ENCODE measurements at regions not wholly inside any gene's neighbourhood (a gene's known extent, or its start where the extent isn't known, plus 50 kb on each side); places are given as distances from the start of the nearest gene placed in this dataset.

DNA sequence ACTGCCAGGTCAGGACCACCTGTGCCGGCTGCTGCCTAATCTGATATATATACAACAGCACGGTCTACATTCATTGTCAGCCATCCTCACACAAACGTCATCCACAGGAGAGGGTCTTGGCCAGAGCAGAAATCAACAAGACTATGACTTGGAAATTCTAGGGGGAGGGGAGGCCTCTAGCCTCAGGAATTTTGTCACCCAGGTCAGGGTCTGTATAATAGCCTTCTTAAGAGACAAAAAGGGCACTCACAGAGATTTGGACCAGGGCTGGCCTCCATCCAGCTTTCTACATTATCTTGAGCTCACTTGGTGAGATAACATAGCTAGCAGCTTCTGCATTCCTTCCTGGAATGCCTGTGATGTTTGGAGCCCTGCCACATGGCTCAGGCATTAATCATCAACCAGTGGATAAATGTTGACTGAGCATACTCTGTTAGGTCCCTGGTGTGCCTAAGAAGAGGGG is 50.4 kb upstream of the CTIF start:
- H3K4me1 ChIP-seq (ENCODE audit: control insufficient read depth in 1 of 2, low read depth in 2 of 2), result peaks cover 23 to 49% of the 10 kb centered on the region in 2 donors
- no peaks in the 10 kb centered on the region for H3K9me3 ChIP-seq
- H3K36me3 ChIP-seq, result no peaks in the 10 kb centered on the region
- ATAC-seq (ENCODE audit: insufficient number of reproducible peaks, low FRiP score, low read depth) (peak; percentile 72), DNase-seq (ENCODE audit: low spot score) (peak; percentile 71)
- H3K27ac ChIP-seq, result peak overlapping the region in 1 of 2 donors; percentile 43
- TF ChIP-seq, protein P1, sequence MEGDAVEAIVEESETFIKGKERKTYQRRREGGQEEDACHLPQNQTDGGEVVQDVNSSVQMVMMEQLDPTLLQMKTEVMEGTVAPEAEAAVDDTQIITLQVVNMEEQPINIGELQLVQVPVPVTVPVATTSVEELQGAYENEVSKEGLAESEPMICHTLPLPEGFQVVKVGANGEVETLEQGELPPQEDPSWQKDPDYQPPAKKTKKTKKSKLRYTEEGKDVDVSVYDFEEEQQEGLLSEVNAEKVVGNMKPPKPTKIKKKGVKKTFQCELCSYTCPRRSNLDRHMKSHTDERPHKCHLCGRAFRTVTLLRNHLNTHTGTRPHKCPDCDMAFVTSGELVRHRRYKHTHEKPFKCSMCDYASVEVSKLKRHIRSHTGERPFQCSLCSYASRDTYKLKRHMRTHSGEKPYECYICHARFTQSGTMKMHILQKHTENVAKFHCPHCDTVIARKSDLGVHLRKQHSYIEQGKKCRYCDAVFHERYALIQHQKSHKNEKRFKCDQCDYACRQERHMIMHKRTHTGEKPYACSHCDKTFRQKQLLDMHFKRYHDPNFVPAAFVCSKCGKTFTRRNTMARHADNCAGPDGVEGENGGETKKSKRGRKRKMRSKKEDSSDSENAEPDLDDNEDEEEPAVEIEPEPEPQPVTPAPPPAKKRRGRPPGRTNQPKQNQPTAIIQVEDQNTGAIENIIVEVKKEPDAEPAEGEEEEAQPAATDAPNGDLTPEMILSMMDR (IDR thresholded peaks at IDR 0.05), result no peak
- H3K4me3 ChIP-seq, result no peak overlapping the region
- H3K27me3 ChIP-seq (replicated peaks; ENCODE audit: insufficient read depth), result no peaks in the 10 kb centered on the region

DNA sequence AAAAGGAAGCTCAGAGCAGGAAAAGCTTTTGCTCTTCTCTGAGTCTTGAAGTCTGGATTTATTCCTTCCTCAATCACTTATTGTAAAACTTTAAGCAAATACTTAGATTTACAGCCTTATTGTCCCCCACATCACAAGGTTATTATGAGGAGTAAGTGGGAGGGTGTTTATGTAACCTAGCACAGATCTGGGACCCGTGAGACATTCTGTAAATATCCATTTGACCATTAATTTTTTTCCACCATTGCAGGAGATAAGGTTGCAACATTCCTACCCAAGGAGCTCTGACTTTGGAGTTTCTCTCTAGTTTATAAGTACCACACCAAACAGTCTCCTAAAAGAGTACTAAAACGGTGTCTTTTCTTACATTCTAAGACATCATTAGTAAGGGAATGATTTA is 52.1 kb upstream of the CTIF start:
- TF ChIP-seq, protein P1 (IDR thresholded peaks at IDR 0.05), result no peak
- H3K27me3 ChIP-seq (replicated peaks; ENCODE audit: insufficient read depth), result no peaks in the 10 kb centered on the region
- H3K9me3 ChIP-seq, result no peaks in the 10 kb centered on the region
- H3K36me3 ChIP-seq, result no peaks in the 10 kb centered on the region
- H3K4me3 ChIP-seq, result no peak overlapping the region
- peaks cover 23 to 49% of the 10 kb centered on the region in 2 donors for H3K4me1 ChIP-seq (ENCODE audit: control insufficient read depth in 1 of 2, low read depth in 2 of 2)
- H3K27ac ChIP-seq, result no peak overlapping the region
- ATAC-seq (ENCODE audit: insufficient number of reproducible peaks, low FRiP score, low read depth) (no peak), DNase-seq (ENCODE audit: low spot score) (no peak)

DNA sequence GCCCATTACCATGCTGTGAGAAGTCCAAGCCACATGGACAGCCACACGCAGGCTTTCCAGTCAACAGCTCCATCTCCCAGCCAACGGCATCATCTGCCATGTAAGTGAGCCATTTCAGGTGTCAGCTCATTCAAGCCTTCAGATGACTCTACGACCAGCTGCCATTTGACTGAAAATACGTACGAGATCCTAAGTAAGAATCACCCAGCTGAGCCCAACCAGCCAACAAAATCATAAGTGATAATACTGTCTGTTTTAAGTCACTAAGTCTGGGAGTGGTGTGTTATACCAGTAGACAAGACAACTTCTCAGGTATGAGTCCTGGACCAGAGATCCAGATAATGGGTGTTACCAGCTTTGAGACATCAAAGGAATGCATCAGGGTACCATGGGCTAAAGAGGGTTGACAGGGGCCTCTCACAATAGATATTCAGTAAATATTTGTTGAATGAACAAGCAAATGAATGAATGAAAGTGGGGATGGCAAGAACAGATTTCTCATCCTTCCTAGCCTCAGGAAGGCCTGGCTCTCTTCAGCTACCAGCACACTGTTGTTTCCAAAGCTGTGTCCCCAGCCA is 52.9 kb upstream of the CTIF start:
- no peaks in the 10 kb centered on the region for H3K9me3 ChIP-seq
- no peak overlapping the region for H3K27ac ChIP-seq
- no peak overlapping the region for H3K4me3 ChIP-seq
- peaks cover 23 to 41% of the 10 kb centered on the region in 2 donors for H3K4me1 ChIP-seq (ENCODE audit: control insufficient read depth in 1 of 2, low read depth in 2 of 2)
- ATAC-seq (ENCODE audit: insufficient number of reproducible peaks, low FRiP score, low read depth) (no peak), DNase-seq (ENCODE audit: low spot score) (no peak)
- H3K27me3 ChIP-seq (replicated peaks; ENCODE audit: insufficient read depth), result no peaks in the 10 kb centered on the region
- TF ChIP-seq, protein P1 (IDR thresholded peaks at IDR 0.05), result no peak
- no peaks in the 10 kb centered on the region for H3K36me3 ChIP-seq

DNA sequence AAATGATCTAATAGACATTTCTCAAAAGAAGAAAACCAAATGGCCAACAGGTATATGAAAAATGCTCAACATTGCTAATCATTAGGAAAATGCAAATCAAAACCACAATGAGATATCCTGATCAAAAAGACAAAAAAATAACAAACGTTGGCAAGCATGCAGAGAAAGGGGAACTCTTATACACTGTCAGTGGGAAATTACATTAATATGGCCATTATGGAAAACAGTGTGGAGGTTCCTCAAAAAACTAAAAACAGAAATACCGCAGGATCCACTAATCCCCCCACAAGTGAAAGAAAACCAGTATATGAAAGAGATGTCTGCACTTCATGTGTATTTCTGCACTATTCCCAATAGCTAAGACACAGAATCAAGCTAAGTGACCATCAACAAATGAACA is 57.7 kb upstream of the CTIF start:
- DNase-seq (ENCODE audit: low spot score) (no peak), ATAC-seq (ENCODE audit: insufficient number of reproducible peaks, low FRiP score, low read depth) (no peak)
- Histone ChIP-seq H3K27ac (no peak overlapping the region), H3K4me1 (ENCODE audit: control insufficient read depth in 1 of 2, low read depth in 2 of 2) (peaks cover 0 to 4% of the 10 kb centered on the region in 2 donors), H3K36me3 (no peaks in the 10 kb centered on the region), H3K4me3 (no peak overlapping the region), H3K9me3 (no peaks in the 10 kb centered on the region), H3K27me3 (replicated peaks; ENCODE audit: insufficient read depth) (no peaks in the 10 kb centered on the region)
- TF ChIP-seq, protein P1 (IDR thresholded peaks at IDR 0.05), result no peak

DNA sequence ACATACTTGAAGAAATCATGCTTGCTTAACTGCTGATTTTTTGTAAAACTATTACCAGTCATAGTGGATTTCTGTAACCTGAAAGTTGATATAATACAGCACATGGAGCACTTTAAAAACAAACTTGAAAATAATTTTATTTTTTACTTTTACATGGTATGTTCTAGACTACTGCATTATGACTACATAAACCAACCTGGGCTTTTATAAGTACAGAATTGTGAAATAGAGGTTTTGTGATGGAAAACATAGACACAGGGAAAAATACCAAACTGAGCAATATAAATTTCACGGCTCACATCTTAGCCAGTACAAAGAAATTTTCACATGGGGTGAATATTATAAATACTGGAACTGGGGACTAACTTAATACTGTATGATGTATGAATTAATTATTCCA is 59.3 kb upstream of the CTIF start:
- no peak overlapping the region for H3K27ac ChIP-seq
- H3K27me3 ChIP-seq (replicated peaks; ENCODE audit: insufficient read depth), result no peaks in the 10 kb centered on the region
- no peak for ATAC-seq (ENCODE audit: insufficient number of reproducible peaks, low FRiP score, low read depth)
- no peaks in the 10 kb centered on the region for H3K36me3 ChIP-seq
- peaks cover 0 to 4% of the 10 kb centered on the region in 2 donors for H3K4me1 ChIP-seq (ENCODE audit: control insufficient read depth in 1 of 2, low read depth in 2 of 2)
- H3K9me3 ChIP-seq, result no peaks in the 10 kb centered on the region
- no peak for DNase-seq (ENCODE audit: low spot score)
- H3K4me3 ChIP-seq, result no peak overlapping the region
- TF ChIP-seq, protein P1 (IDR thresholded peaks at IDR 0.05), result no peak
